ENCODE measurements at regions not wholly inside any gene's neighbourhood (a gene's known extent, or its start where the extent isn't known, plus 50 kb on each side); places are given as distances from the start of the nearest gene placed in this dataset.
A peak's percentile ranks its signal among the peaks of the same experiment; 100 is the strongest.

DNA sequence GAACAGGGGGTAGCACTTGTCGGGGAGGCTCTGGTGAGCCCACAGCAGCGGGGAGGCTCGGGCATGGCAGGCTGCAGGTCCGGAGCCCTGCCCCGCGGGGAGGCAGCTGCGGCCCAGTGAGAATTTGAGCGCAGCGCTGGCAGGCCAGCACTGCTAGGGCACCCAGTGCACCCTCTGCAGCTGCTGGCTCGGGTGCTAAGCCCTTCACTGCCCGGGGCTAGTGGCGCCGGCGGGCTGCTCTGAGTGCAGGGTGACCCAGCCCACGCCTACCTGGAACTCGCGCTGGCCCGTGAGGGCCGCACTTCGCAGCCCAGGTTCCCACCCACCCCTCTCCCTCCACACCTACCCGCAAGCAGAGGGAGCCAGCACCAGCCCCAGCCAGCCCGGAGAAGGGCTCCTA is 151.0 kb downstream of the NXNL2 start:
- in situ Hi-C loops (cut with MboI; ENCODE audit: low pct_unique_long_range_greater_than_20kb, low sequenced_read_pairs) = no loop called here
- no peak for DNase-seq

GRCh38 chr9:88689509-88690298 is 154.7 kb downstream of the NXNL2 start:
- no peak for DNase-seq
- in situ Hi-C loops (cut with MboI; ENCODE audit: low pct_unique_long_range_greater_than_20kb, low sequenced_read_pairs) = no loop called here

GRCh38 chr9:88690628-88691027 is 155.7 kb downstream of the NXNL2 start:
- no peak for DNase-seq
- in situ Hi-C loops (cut with MboI; ENCODE audit: low pct_unique_long_range_greater_than_20kb, low sequenced_read_pairs) = no loop called here

GRCh38 chr9:88691091-88691490 is 156.1 kb downstream of the NXNL2 start:
- in situ Hi-C loops (cut with MboI; ENCODE audit: low pct_unique_long_range_greater_than_20kb, low sequenced_read_pairs) = no loop called here
- DNase-seq = no peak

DNA sequence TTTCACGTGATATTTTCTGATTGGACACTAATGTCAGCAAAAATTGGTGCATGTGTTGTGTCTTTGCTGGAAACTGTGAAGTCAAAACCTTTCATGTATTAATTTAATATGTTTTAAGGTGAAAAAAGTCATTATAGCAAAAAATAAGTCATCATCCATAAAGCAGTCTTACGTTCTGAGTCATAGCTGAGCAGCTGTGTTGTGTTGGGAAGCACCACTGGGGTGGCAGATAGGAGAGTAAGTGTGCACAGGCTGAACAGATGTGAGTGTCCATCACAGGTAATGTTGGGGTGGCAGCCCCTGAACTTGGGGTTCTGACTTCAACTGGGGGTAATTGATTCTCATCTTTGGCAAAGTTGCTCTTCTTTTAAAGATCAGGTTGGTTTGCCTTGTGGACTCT is 156.8 kb downstream of the NXNL2 start:
- in situ Hi-C loops (cut with MboI; ENCODE audit: low pct_unique_long_range_greater_than_20kb, low sequenced_read_pairs) = no loop called here

DNA sequence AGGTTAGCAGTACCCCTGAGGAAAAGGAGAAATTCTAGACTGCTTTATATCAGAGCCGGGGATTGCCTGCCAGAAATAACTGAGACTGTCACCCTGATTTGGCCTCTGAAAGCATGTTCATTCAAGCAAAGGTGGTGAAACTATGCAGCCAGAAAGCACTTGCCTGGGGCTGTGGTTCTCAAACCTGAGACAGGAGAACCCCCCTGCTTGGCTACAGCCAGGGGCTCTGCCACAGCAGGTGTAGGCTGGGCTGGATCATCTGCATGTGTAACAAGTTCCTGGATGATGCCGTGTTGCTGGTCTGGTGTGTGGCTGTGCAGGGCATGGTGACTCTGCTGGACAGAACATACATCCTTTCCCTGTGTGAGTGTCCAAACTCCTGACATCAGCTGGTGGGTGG is 157.8 kb downstream of the NXNL2 start:
- in situ Hi-C loops (cut with MboI; ENCODE audit: low pct_unique_long_range_greater_than_20kb, low sequenced_read_pairs) = no loop called here
- no peak for DNase-seq

More for the DNA sequence above, 156.8 kb downstream of the NXNL2 start:
- no peak for DNase-seq

DNA sequence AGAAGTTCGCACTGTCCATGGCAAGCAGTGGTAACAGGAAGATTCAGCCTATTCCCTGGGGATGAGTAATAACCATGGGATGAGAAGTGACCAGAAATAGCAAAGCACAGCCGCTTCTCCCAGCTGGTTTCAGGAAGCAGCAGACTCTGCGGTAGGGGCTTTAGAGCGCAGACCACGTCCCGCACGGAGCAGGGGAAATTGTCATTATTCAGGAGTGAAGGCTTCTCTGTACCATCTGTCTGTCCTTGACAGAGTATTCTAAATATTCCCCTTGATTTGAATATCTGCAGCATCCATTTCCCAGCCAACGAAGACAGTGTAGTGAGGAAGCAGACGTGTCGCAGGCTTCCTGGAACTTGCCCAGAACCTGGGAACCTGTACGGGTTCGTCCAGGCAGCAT is 159.6 kb downstream of the NXNL2 start:
- no peak for DNase-seq
- in situ Hi-C loops (cut with MboI; ENCODE audit: low pct_unique_long_range_greater_than_20kb, low sequenced_read_pairs) = no loop called here

DNA sequence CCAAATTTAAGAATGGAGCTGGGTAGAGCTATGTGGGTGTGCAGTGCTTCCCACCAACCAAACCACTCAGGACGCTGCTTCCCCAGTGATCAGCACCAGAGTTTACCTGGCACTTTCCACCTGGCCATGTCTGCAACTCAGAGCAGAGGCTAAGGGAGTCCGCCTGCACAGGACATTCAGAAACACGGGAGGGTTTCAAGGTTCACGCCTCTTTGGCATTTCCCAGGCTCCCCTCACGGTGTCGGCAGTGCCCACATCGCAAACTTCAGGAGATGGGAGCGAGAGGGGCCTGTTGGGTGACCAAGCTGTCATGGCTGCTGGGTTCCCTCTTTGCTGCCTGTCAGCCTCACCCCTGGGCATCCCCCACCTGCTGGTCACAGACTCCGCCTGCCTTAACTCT is 161.5 kb downstream of the NXNL2 start:
- no peak for DNase-seq
- in situ Hi-C loops (cut with MboI; ENCODE audit: low pct_unique_long_range_greater_than_20kb, low sequenced_read_pairs) = no loop called here

DNA sequence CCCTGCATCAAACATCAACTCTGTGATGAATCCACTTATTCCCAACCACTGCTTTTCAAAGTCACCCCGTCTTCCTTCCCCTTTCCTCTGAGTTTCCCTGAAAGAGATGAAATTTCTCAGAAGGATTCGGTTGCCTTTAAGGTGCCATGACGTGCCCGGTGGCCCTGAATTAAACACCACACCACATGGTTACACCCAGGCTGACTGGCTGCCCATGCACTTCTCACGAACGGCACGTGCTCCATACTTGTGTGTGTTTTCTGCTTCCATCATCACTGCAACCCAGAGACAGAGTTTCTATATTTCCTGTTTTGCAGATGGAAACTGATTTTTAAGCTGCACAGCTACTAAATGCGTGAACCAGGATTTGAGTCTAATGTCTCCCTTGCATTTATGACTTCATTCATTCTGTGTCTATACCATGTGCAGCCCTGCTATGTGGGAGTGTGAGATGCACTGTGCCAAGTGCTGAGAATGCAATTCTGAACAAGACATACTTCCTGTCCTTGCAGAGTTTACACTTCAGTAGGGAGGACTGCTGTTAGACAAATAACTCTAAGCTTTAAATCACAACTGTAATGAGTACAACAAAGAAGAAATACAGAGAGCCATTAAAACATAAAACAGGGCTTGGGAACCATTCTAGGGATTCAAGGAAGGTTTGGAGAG is 162.9 kb downstream of the NXNL2 start:
- in situ Hi-C loops (cut with MboI; ENCODE audit: low pct_unique_long_range_greater_than_20kb, low sequenced_read_pairs) = no loop called here
- no peak for DNase-seq

DNA sequence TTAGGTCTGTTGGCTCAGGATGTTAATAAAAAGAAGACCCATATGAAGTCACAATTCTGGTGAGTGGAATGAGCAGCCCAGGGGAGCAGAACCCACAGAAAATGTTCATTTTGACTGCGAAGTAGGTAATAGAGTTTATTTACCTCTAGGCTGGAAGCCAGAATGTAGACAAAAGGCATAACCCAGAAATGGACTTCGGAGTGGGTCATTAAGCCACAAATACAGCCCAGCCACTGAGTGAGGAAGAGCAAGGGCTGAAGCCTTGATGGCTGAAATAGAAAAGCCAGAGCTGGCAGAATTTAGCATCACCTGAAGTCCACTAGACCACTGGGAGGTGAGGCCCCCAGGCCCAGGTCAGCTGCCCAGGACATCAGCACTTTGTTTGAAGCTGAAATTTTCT is 168.0 kb downstream of the NXNL2 start:
- in situ Hi-C loops (cut with MboI; ENCODE audit: low pct_unique_long_range_greater_than_20kb, low sequenced_read_pairs) = no loop called here
- DNase-seq = no peak

GRCh38 chr9:88706193-88707113 is 171.5 kb downstream of the NXNL2 start:
- no peak for DNase-seq
- in situ Hi-C loops (cut with MboI; ENCODE audit: low pct_unique_long_range_greater_than_20kb, low sequenced_read_pairs) = no loop called here

GRCh38 chr9:88710449-88710848 is 175.5 kb downstream of the NXNL2 start:
- DNase-seq = no peak
- in situ Hi-C loops (cut with MboI; ENCODE audit: low pct_unique_long_range_greater_than_20kb, low sequenced_read_pairs) = no loop called here

DNA sequence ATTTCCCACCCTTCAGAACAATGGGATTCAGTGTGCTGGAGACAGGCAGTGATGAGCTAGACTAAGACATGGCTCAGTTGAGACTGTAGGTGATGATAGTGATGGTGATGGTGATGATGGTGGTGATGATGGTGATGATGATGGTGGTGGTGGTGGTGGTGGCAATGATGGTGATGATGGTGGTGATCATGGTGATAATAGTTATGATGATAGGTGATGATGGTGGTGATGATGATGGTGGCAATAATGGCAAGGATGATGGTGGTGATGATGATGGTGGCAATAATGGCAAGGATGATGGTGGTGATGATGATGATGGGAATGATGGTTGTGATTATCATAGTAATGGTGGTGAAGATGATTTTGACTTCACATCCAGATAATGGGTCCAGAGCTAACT is 176.7 kb downstream of the NXNL2 start:
- in situ Hi-C loops (cut with MboI; ENCODE audit: low pct_unique_long_range_greater_than_20kb, low sequenced_read_pairs) = no loop called here
- no peak for DNase-seq

GRCh38 chr9:88712484-88712883 is 177.5 kb downstream of the NXNL2 start:
- in situ Hi-C loops (cut with MboI; ENCODE audit: low pct_unique_long_range_greater_than_20kb, low sequenced_read_pairs) = no loop called here

DNA sequence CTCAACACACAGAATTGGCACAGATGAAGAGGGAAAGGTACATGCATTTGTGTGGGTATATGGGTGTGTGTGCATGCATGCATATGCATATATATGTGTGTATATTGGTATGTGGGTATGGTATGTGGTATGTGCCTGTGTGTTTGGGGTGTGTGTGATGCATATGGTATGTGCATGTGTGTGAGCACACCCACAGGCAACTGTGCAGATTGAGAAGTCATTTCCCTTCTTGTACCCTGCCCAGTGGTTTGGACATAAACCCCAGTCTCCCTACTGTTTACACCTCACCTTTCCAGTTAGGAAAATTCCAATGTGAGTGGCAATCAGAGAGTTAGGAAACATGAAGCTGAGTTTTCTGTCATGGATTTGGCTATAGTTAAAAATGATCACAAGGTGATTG is 178.0 kb downstream of the NXNL2 start:
- DNase-seq = no peak
- in situ Hi-C loops (cut with MboI; ENCODE audit: low pct_unique_long_range_greater_than_20kb, low sequenced_read_pairs) = no loop called here

More at GRCh38 chr9:88712484-88712883, 177.5 kb downstream of the NXNL2 start:
- no peak for DNase-seq

DNA sequence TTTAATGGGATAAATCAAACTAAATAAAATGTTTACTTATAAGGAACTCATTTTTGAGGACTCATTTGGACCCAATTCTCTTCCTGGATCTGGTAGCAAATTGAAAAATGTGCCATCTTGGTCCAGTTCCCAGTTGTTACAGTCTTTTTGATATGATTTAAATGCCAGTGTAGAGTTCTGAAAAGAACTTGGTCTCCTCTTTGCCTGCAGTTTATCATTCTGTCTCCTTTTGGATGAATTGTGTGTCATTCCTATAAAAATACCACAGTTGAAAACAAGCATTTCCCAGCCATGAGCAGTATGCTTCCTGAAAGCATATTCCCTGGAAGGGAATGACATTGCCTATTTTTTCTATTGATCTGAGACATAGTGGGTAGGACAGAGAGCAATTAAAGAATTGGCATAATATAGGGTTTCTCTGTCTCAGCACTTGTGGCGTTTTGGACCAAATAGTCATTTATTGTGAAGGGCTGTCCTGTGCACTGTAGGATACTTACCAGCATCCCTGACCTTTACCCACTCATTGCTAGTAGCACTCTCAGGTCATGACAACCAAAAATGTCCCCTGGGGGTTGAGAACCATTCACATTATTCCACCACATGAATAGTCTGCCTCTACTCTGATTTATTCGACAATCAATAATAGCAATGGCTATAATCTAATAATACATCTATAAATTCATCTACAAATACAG is 181.8 kb downstream of the NXNL2 start:
- DNase-seq = no peak
- in situ Hi-C loops (cut with MboI; ENCODE audit: low pct_unique_long_range_greater_than_20kb, low sequenced_read_pairs) = no loop called here

- in situ Hi-C loops (cut with MboI; ENCODE audit: low pct_unique_long_range_greater_than_20kb, low sequenced_read_pairs) = no loop called here
- DNase-seq = no peak
These were observed 186.0 kb downstream of the NXNL2 start for GRCh38 chr9:88721025-88721424.

DNA sequence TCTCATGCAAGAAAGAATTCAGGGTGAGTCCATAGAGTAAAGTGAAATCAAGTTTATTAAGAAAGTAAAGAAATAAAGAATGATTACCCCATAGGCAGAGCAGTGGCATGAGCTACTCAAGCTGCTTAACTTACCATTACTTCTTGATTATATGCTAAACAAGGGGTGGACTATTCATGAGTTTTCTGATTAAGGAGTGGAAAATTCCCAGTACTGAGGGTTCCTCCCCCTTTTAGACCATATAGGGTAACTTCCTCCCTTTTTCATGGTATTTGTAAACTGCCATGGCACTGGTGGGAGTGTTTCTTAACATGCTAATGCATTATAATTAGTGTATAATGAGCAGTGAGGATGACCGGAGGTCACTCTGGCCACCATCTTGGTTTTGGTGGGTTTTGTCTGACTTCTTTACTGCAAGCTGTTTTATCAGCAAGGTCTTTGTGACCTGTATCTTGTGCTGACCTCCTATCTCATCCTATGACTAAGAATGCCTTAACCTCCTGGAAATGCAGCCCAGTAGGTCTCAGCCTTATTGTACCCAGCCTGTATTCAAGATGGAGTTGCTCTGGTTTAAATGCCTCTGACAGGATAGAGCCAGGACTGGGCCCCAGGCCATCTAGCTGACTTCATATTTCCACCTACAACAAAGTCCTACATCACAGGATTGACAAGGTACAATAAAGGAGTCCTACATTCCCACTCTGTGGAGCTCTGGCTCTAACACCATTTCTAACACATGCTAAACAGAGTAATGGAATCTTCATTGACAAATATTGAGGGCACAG is 186.7 kb downstream of the NXNL2 start:
- in situ Hi-C loops (cut with MboI; ENCODE audit: low pct_unique_long_range_greater_than_20kb, low sequenced_read_pairs) = no loop called here

GRCh38 chr9:88722753-88723152 is 187.8 kb downstream of the NXNL2 start:
- peak; percentile 9 for DNase-seq
- in situ Hi-C loops (cut with MboI; ENCODE audit: low pct_unique_long_range_greater_than_20kb, low sequenced_read_pairs) = no loop called here

More for the DNA sequence above, 186.7 kb downstream of the NXNL2 start:
- DNase-seq = no peak

Measured in KBM-7 (cell line).